Lung (tissue), 11 donors: ENCODE measurements at regions not wholly inside any gene's neighbourhood (a gene's known extent, or its start where the extent isn't known, plus 50 kb on each side); places are given as distances from the start of the nearest gene placed in this dataset.

ENCODE experiments used
- ATAC-seq: fragments of 200-7000 bp; cut with Tn5 transposase; one replicate; pipeline ENCODE4 v1.9.1; 2020; ENCODE audit warnings: moderate number of reproducible peaks; ENCODE audit not compliant: insufficient read depth, low FRiP score
- DNase-seq, 3 donors: peaks; one replicate each; pipeline ENCODE4 v3.0.0-alpha.2; 2013 to 2017
- H3K27ac ChIP-seq, 2 donors: one replicate each; pipeline ENCODE4 v1.5.1; 2013; ENCODE audit warnings: mild to moderate bottlenecking in 2 of 2, moderate library complexity in 2 of 2, control low read depth in 1 of 2, inconsistent platforms in 1 of 2, low read depth in 1 of 2, low read length in 1 of 2
- H3K27me3 ChIP-seq, 3 donors: one replicate each; pipeline ENCODE4 v1.5.1; 2013; ENCODE audit warnings: low read length in 2 of 3; ENCODE audit not compliant: control insufficient read depth in 3 of 3, insufficient read depth in 3 of 3
- H3K36me3 ChIP-seq, 4 donors: one replicate each; pipeline ENCODE4 v1.5.1; 2013; ENCODE audit warnings: low read length in 4 of 4, mild to moderate bottlenecking in 1 of 4, moderate library complexity in 1 of 4; ENCODE audit not compliant: control insufficient read depth in 4 of 4, insufficient read depth in 4 of 4
- H3K4me1 ChIP-seq, 5 donors: one replicate each; pipeline ENCODE4 v1.5.1; 2013; ENCODE audit warnings: low read length in 5 of 5, mild to moderate bottlenecking in 2 of 5, moderate library complexity in 1 of 5; ENCODE audit not compliant: control insufficient read depth in 5 of 5, insufficient read depth in 5 of 5
- H3K4me3 ChIP-seq: one replicate; pipeline ENCODE4 v1.5.1; 2013; ENCODE audit warnings: mild to moderate bottlenecking, control low read depth, moderate library complexity
- H3K9ac ChIP-seq, 2 donors: one replicate each; pipeline ENCODE4 v1.5.1; 2013; ENCODE audit warnings: low read length in 2 of 2, control low read depth in 1 of 2; ENCODE audit not compliant: insufficient read depth in 1 of 2
- H3K9me3 ChIP-seq, 4 donors: one replicate each; pipeline ENCODE4 v1.5.1; 2013; ENCODE audit warnings: low read length in 3 of 4, mild to moderate bottlenecking in 1 of 4, moderate library complexity in 1 of 4; ENCODE audit not compliant: control insufficient read depth in 4 of 4, insufficient read depth in 3 of 4
- CTCF ChIP-seq: IDR thresholded peaks from 2 replicates; pipeline ENCODE4 v1.5.1; 2012; ENCODE audit warnings: mild to moderate bottlenecking; ENCODE audit errors: control extremely low read depth, extremely low read depth
- WGBS, 2 donors: extraction: QIAGEN DNeasy Blood & Tissue Kit; methylation state at CpG; one replicate each; pipeline ENCODE4 v1.1.7; 2013; 5-methylcytosine and 5-hydroxymethylcytosine counted together
- donor health status: control.
- donor health status: control.
- donor health status: Bipolar disorder and iron deficiency.
- donor health status: healthy.
- donor health status: DM: yes; HTN: yes; CAD: no.

GRCh38 chr17:70366386-70366785 lies 197.1 kb downstream of the KCNJ2 start:
- Histone ChIP-seq H3K4me3 (no peak overlapping the region), H3K9ac (no peak overlapping the region), H3K4me1 (peaks cover 0 to 23% (median 0%) of the 10 kb centered on the region in 5 donors), H3K36me3 (no peaks in the 10 kb centered on the region), H3K9me3 (no peaks in the 10 kb centered on the region), H3K27ac (no peak overlapping the region), H3K27me3 (no peaks in the 10 kb centered on the region)
- no peak for ATAC-seq
- no peak for DNase-seq
- no peak for TF ChIP-seq CTCF

GRCh38 chr17:70368011-70368410 lies 198.7 kb downstream of the KCNJ2 start:
- no peak overlapping the region for H3K9ac ChIP-seq
- H3K4me3 ChIP-seq = no peak overlapping the region
- H3K27ac ChIP-seq = no peak overlapping the region
- H3K27me3 ChIP-seq = no peaks in the 10 kb centered on the region
- H3K4me1 ChIP-seq = peaks cover 0 to 23% (median 0%) of the 10 kb centered on the region in 5 donors
- no peak for DNase-seq
- no peaks in the 10 kb centered on the region for H3K36me3 ChIP-seq
- no peak for ATAC-seq
- H3K9me3 ChIP-seq = no peaks in the 10 kb centered on the region
- TF ChIP-seq CTCF = no peak

- Histone ChIP-seq H3K36me3 (no peaks in the 10 kb centered on the region), H3K27me3 (no peaks in the 10 kb centered on the region), H3K9ac (no peak overlapping the region), H3K4me1 (peaks cover 0 to 23% (median 0%) of the 10 kb centered on the region in 5 donors), H3K27ac (no peak overlapping the region), H3K4me3 (no peak overlapping the region), H3K9me3 (no peaks in the 10 kb centered on the region)
- DNase-seq (no peak), ATAC-seq (no peak)
- no peak for TF ChIP-seq CTCF
- 80 to 88% methylated on average over 2 of the region's 2 CpGs for WGBS, 2 donors
Observed at GRCh38 chr17:70369391-70369790, 200.1 kb downstream of the KCNJ2 start.

- WGBS, 2 donors = 62 to 73% methylated on average over 4 of the region's 4 CpGs
- no peak for TF ChIP-seq CTCF
- no peaks in the 10 kb centered on the region for H3K9me3 ChIP-seq
- H3K9ac ChIP-seq = no peak overlapping the region
- DNase-seq (peak; percentile 37 to 80 (median 78)), ATAC-seq (no peak)
- H3K27ac ChIP-seq = no peak overlapping the region
- no peaks in the 10 kb centered on the region for H3K36me3 ChIP-seq
- no peaks in the 10 kb centered on the region for H3K27me3 ChIP-seq
- H3K4me3 ChIP-seq = no peak overlapping the region
- peaks cover 0 to 29% (median 4%) of the 10 kb centered on the region in 5 donors for H3K4me1 ChIP-seq
Observed at GRCh38 chr17:70370816-70371215, 201.5 kb downstream of the KCNJ2 start.
